ENCODE measurements at regions not wholly inside any gene's neighbourhood (a gene's known extent, or its start where the extent isn't known, plus 50 kb on each side); places are given as distances from the start of the nearest gene placed in this dataset.

DNA sequence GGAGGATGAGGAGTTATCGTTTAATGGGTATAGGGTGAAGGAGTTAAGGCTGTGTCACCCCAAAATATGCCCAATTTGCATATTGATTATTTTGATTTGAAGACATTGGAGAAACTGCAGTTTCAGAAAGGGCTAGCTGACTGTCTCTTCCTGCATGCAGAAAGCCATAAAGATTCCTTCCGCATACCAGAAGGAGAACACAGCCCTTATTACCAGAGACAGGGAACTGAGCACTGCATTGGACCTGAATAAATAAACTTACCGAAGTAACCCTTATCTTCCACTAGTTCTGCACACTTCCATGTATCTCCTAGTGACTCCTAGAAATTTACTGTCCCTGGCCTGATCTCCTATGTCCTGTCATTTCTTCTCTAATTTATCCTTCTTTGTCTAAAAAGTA, 821.9 kb upstream of the AUTS2 start:
- H3K27me3 Mint-ChIP-seq (ENCODE audit: insufficient read depth, low read depth, poor library complexity): peaks cover 8% of the 10 kb centered on the region
- H3K4me3 Mint-ChIP-seq: no peak overlapping the region
- Histone ChIP-seq H3K4me3 (no peak overlapping the region), H3K27me3 (ENCODE audit: insufficient read depth) (no peaks in the 10 kb centered on the region), H3F3A (replicated peaks; ENCODE audit: low read depth) (no peaks in the 10 kb centered on the region), H3K79me2 (replicated peaks; ENCODE audit: insufficient read depth) (no peaks in the 10 kb centered on the region), H3K27ac (ENCODE audit: low read depth) (no peak overlapping the region), H3K36me3 (ENCODE audit: insufficient read depth) (no peaks in the 10 kb centered on the region), H3K4me1 (ENCODE audit: insufficient read depth) (no peaks in the 10 kb centered on the region), H2AFZ (no peak overlapping the region), H3K4me2 (no peak overlapping the region), H3K9me2 (ENCODE audit: insufficient read depth) (no peaks in the 10 kb centered on the region), H4K20me1 (replicated peaks; ENCODE audit: insufficient read depth) (no peaks in the 10 kb centered on the region)
- TF ChIP-seq CREB1 (CRISPR knock-in tag; IDR thresholded peaks at IDR 0.05; ENCODE audit: low read depth) (no peak), EZH2phosphoT487 (IDR thresholded peaks at IDR 0.05; ENCODE audit: unreplicated experiment) (no peak)
- TF ChIP-seq, protein P1, sequence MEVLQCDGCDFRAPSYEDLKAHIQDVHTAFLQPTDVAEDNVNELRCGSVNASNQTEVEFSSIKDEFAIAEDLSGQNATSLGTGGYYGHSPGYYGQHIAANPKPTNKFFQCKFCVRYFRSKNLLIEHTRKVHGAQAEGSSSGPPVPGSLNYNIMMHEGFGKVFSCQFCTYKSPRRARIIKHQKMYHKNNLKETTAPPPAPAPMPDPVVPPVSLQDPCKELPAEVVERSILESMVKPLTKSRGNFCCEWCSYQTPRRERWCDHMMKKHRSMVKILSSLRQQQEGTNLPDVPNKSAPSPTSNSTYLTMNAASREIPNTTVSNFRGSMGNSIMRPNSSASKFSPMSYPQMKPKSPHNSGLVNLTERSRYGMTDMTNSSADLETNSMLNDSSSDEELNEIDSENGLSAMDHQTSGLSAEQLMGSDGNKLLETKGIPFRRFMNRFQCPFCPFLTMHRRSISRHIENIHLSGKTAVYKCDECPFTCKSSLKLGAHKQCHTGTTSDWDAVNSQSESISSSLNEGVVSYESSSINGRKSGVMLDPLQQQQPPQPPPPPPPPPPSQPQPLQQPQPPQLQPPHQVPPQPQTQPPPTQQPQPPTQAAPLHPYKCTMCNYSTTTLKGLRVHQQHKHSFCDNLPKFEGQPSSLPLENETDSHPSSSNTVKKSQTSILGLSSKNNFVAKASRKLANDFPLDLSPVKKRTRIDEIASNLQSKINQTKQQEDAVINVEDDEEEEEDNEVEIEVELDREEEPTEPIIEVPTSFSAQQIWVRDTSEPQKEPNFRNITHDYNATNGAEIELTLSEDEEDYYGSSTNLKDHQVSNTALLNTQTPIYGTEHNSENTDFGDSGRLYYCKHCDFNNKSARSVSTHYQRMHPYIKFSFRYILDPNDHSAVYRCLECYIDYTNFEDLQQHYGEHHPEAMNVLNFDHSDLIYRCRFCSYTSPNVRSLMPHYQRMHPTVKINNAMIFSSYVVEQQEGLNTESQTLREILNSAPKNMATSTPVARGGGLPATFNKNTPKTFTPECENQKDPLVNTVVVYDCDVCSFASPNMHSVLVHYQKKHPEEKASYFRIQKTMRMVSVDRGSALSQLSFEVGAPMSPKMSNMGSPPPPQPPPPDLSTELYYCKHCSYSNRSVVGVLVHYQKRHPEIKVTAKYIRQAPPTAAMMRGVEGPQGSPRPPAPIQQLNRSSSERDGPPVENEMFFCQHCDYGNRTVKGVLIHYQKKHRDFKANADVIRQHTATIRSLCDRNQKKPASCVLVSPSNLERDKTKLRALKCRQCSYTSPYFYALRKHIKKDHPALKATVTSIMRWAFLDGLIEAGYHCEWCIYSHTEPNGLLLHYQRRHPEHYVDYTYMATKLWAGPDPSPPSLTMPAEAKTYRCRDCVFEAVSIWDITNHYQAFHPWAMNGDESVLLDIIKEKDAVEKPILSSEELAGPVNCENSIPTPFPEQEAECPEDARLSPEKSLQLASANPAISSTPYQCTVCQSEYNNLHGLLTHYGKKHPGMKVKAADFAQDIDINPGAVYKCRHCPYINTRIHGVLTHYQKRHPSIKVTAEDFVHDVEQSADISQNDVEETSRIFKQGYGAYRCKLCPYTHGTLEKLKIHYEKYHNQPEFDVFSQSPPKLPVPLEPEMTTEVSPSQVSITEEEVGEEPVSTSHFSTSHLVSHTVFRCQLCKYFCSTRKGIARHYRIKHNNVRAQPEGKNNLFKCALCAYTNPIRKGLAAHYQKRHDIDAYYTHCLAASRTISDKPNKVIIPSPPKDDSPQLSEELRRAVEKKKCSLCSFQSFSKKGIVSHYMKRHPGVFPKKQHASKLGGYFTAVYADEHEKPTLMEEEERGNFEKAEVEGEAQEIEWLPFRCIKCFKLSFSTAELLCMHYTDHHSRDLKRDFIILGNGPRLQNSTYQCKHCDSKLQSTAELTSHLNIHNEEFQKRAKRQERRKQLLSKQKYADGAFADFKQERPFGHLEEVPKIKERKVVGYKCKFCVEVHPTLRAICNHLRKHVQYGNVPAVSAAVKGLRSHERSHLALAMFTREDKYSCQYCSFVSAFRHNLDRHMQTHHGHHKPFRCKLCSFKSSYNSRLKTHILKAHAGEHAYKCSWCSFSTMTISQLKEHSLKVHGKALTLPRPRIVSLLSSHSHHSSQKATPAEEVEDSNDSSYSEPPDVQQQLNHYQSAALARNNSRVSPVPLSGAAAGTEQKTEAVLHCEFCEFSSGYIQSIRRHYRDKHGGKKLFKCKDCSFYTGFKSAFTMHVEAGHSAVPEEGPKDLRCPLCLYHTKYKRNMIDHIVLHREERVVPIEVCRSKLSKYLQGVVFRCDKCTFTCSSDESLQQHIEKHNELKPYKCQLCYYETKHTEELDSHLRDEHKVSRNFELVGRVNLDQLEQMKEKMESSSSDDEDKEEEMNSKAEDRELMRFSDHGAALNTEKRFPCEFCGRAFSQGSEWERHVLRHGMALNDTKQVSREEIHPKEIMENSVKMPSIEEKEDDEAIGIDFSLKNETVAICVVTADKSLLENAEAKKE (CRISPR knock-in tag; IDR thresholded peaks at IDR 0.05): no peak
- H3K36me3 Mint-ChIP-seq (ENCODE audit: low read depth): peaks cover 39% of the 10 kb centered on the region
- H3K27ac Mint-ChIP-seq: no peak overlapping the region
- ATAC-seq (no peak), DNase-seq (ENCODE audit: low spot score) (no peak)
- no peaks in the 10 kb centered on the region for H3K4me1 Mint-ChIP-seq
- H3K9me3 Mint-ChIP-seq: peaks cover 95% of the 10 kb centered on the region

DNA sequence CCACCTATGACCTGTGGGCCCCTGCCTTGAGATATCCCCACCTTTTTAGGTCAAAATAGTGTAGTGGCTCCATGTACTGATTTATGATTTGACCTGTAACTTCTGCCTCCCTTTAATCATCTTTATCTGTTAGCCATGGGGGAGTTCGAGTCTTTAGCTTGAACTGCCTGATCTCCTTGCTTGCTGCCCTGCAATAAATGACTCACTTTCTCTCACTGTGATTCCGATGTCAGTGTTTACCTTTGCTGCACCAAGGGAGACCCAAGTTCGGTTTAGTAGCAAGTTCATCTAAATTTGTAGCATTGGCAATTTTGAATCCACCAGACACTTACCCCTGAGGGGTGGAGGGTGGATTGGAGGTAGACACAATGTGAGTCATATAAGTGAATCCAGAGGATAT, 814.6 kb upstream of the AUTS2 start:
- H3K27me3 ChIP-seq (ENCODE audit: insufficient read depth): no peaks in the 10 kb centered on the region
- Mint-ChIP-seq H3K27ac (no peak overlapping the region), H3K4me3 (no peak overlapping the region), H3K27me3 (ENCODE audit: insufficient read depth, low read depth, poor library complexity) (peaks cover 3% of the 10 kb centered on the region), H3K4me1 (no peaks in the 10 kb centered on the region), H3K36me3 (ENCODE audit: low read depth) (peaks cover 52% of the 10 kb centered on the region), H3K9me3 (peaks cover 90% of the 10 kb centered on the region)
- H3K27ac ChIP-seq (ENCODE audit: low read depth): no peak overlapping the region
- H3F3A ChIP-seq (replicated peaks; ENCODE audit: low read depth): no peaks in the 10 kb centered on the region
- H3K36me3 ChIP-seq (ENCODE audit: insufficient read depth): no peaks in the 10 kb centered on the region
- H3K4me3 ChIP-seq: no peak overlapping the region
- H3K4me2 ChIP-seq: no peak overlapping the region
- no peaks in the 10 kb centered on the region for H3K9me2 ChIP-seq (ENCODE audit: insufficient read depth)
- DNase-seq (ENCODE audit: low spot score) (no peak), ATAC-seq (no peak)
- H3K4me1 ChIP-seq (ENCODE audit: insufficient read depth): no peaks in the 10 kb centered on the region
- H3K79me2 ChIP-seq (replicated peaks; ENCODE audit: insufficient read depth): no peaks in the 10 kb centered on the region
- H4K20me1 ChIP-seq (replicated peaks; ENCODE audit: insufficient read depth): no peaks in the 10 kb centered on the region
- H2AFZ ChIP-seq: no peak overlapping the region
- no peak for TF ChIP-seq EZH2phosphoT487 (IDR thresholded peaks at IDR 0.05; ENCODE audit: unreplicated experiment)
- TF ChIP-seq JUNB (IDR thresholded peaks at IDR 0.05; ENCODE audit: unreplicated experiment): no peak
- TF ChIP-seq CREB1 (CRISPR knock-in tag; IDR thresholded peaks at IDR 0.05; ENCODE audit: low read depth): no peak
- TF ChIP-seq POLR2AphosphoS5 (IDR thresholded peaks at IDR 0.05; ENCODE audit: low read depth): no peak
- TF ChIP-seq, protein P1 (CRISPR knock-in tag; IDR thresholded peaks at IDR 0.05): no peak
- TF ChIP-seq ZNF114 (CRISPR knock-in tag; IDR thresholded peaks at IDR 0.05): no peak
